ENCODE measurements at regions not wholly inside any gene's neighbourhood (a gene's known extent, or its start where the extent isn't known, plus 50 kb on each side); places are given as distances from the start of the nearest gene placed in this dataset.

- TF ChIP-seq CTCF (optimal IDR thresholded peaks at IDR 0.05 in 1 of 3, IDR thresholded peaks at IDR 0.05 in 1 of 3, conservative IDR thresholded peaks at IDR 0.05 in 1 of 3; ENCODE audit: extremely low read depth in 1 of 3, insufficient read depth in 2 of 3, low read length in 3 of 3) (no peak), EZH2 (IDR thresholded peaks at IDR 0.05; ENCODE audit: low read length) (no peak)
Measured at GRCh38 chr10:44245601-44245938, 139.3 kb downstream of the CXCL12 start.
